ENCODE measurements at regions not wholly inside any gene's neighbourhood (a gene's known extent, or its start where the extent isn't known, plus 50 kb on each side); places are given as distances from the start of the nearest gene placed in this dataset.
"Not testable (repeated sequence)": the region's sequence is repeated elsewhere in the genome, so short reads cannot be mapped to it uniquely, and the experiment has no call there.

DNA sequence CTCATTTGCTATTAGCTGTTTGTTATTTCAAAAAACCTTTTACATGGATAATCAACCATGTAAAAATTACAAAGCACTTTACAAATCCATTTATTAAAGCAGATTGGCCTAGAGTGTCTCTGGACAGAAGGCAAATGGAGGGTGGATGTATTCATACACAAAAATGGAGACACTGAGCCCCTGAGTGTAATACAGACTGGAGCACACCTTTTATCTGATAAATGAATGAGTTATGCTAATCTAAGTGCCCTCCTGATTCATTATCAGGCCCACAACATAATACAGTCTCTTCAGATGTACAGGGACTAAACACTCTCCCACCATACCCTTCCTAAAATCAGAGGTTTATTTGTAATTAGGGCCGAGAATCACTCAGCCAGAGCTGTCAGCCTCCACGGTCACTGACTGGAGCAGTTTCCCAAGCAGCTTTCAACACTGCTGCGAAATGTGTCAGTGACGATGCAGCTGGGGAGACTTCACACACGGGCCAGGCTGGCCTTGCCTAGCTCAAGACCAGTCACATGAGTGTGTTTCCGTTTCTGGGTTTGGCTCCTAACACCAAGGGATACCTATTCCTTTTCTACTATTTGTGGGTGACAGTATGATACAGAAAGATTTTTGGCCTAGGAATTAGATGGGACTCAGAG, 271.8 kb downstream of the ZIC1 start:
- FAIRE-seq (no peak), DNase-seq (ENCODE audit: insufficient read length) (no peak)
- TF ChIP-seq TAF1 (IDR thresholded peaks at IDR 0.05; ENCODE audit: borderline replicate concordance, low read depth, low read length): no peak

DNA sequence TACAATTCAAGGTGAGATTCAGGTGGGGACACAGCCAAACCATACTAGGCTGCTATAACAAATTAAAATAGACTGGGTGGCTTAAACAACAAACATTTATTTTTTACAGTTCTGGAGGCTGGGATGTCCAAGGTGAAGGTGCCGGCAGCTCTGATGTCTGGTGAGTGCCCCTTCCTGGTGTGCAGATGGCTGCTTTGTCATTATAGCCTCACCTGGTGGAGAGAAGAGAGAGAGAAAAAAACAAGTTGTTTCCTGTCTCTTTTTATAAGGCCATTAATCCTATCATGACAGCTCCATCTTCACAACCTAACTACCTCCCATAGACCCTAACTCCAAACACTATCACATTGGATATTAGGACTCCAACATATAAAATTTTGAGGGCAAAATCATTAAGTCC, 279.7 kb downstream of the ZIC1 start:
- FAIRE-seq (no peak), DNase-seq (ENCODE audit: insufficient read length) (no peak)
- TF ChIP-seq POLR2A (IDR thresholded peaks at IDR 0.05; ENCODE audit: low read depth, low read length) (no peak), POLR2AphosphoS5 (IDR thresholded peaks at IDR 0.05; ENCODE audit: low read depth, low read length) (no peak), TAF1 (IDR thresholded peaks at IDR 0.05; ENCODE audit: borderline replicate concordance, low read depth, low read length) (no peak)

DNA sequence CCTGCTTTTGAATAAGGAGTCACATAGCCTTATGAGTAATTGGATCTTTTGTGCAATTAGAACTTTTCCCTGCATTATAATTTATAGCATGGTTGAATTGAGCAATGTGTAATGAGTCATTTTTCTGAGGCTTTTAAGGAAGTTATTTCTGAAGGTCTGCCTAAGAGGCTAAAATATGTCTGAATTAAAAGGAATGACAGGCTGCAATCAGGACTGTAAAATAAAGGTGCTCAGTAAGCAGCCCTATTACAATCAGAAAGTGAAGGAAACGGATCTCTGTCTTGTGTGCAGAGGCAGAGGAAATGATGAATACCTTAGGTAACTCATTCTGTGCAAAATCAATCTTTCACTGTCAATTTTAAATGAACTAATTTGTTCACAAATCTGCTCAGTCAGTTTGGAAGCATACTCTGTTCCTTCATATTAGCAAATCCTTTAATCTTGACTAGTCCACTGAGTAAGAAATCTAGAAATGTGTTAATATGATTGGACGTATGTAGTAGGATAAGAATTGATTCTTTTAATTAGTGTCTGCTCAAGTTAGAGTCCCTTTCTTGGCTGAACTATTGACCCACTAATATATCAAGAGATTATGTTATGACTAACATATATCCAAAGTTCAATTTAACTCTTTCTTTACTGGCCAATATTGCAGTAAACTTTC, 290.1 kb downstream of the ZIC1 start:
- no peak for FAIRE-seq
- TF ChIP-seq POLR2AphosphoS5 (IDR thresholded peaks at IDR 0.05; ENCODE audit: low read depth, low read length) (no peak), POLR2A (IDR thresholded peaks at IDR 0.05; ENCODE audit: low read depth, low read length) (no peak), TAF1 (IDR thresholded peaks at IDR 0.05; ENCODE audit: borderline replicate concordance, low read depth, low read length) (no peak)
- DNase-seq (ENCODE audit: insufficient read length): no peak

DNA sequence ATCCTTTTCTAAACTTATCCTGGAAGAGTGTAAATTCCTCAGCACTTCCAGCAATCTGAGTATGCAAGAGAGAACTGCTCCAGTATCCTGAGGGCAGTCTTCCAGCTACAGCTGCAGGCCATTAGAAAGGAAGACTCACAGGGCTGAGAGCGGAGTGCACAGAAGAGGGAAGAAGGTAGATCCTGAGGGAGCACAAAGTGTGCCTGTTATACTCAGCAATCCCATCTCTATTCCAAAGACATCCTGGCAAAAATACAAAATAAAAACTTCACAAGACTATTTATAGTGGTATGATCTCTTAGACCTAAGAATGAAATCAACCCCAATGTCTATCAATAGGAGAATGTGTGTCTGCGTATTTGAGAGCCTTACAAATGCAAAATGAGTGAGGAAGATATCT, 292.0 kb downstream of the ZIC1 start:
- no peak for DNase-seq (ENCODE audit: insufficient read length)
- no peak for FAIRE-seq
- TF ChIP-seq TAF1 (IDR thresholded peaks at IDR 0.05; ENCODE audit: borderline replicate concordance, low read depth, low read length) (no peak), POLR2A (IDR thresholded peaks at IDR 0.05; ENCODE audit: low read depth, low read length) (no peak)

- DNase-seq (ENCODE audit: insufficient read length) (no peak), FAIRE-seq (no peak)
- TF ChIP-seq POLR2A (IDR thresholded peaks at IDR 0.05; ENCODE audit: low read depth, low read length) (no peak), POLR2AphosphoS5 (IDR thresholded peaks at IDR 0.05; ENCODE audit: low read depth, low read length) (no peak), TAF1 (IDR thresholded peaks at IDR 0.05; ENCODE audit: borderline replicate concordance, low read depth, low read length) (no peak)
These were observed 293.3 kb downstream of the ZIC1 start for GRCh38 chr3:147702509-147702908.

DNA sequence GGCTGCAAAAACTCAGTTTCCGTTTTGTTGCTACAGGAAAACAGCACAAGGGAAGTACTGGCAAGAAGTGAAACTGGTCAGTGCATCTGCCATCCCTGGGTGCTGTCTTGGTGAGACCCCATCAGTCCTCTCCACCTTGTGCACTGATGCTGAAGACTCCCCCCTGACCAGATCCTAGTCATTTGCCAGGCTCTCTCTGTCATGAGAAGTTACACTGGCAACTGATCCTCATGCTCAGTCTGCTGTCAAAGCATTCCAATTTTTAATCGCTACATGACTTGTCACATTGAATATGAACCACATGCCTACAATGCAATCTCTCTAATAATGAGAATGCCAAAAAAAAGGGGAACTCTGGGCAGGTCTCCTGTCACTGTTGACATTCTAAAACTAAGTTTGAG, 296.5 kb downstream of the ZIC1 start:
- TF ChIP-seq TAF1 (IDR thresholded peaks at IDR 0.05; ENCODE audit: borderline replicate concordance, low read depth, low read length) (no peak), POLR2A (IDR thresholded peaks at IDR 0.05; ENCODE audit: low read depth, low read length) (no peak), POLR2AphosphoS5 (IDR thresholded peaks at IDR 0.05; ENCODE audit: low read depth, low read length) (no peak)
- FAIRE-seq: no peak
- DNase-seq (ENCODE audit: insufficient read length): no peak

GRCh38 chr3:147710753-147711152, 301.6 kb downstream of the ZIC1 start:
- not testable (repeated sequence) for DNase-seq (ENCODE audit: insufficient read length); FAIRE-seq

- FAIRE-seq (no peak), DNase-seq (ENCODE audit: insufficient read length) (no peak)
- no peak for TF ChIP-seq POLR2AphosphoS5 (IDR thresholded peaks at IDR 0.05; ENCODE audit: low read depth, low read length)
- TF ChIP-seq TAF1 (IDR thresholded peaks at IDR 0.05; ENCODE audit: borderline replicate concordance, low read depth, low read length): no peak
- no peak for TF ChIP-seq POLR2A (IDR thresholded peaks at IDR 0.05; ENCODE audit: low read depth, low read length)
These were observed 303.2 kb downstream of the ZIC1 start for GRCh38 chr3:147712357-147712756.

DNA sequence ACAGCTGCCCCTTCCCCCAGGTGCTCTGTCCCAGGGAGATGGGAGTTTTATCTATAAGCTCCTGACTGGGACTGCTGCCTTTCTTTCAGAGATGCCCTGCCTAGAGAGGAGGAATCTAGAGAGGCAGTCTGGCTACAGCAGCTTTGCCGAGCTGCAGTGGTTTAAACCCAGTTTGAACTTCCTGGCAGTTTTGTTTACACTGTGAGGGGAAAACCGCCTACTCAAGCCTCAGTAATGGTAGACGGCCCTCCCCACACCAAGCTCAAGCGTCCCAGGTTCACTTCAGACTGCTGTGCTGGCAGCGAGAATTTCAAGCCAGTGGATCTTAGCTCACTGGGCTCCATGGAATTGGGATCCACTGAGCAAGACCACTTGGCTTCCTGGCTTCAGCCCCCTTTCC, 303.6 kb downstream of the ZIC1 start:
- DNase-seq (ENCODE audit: insufficient read length); FAIRE-seq: not testable (repeated sequence)

GRCh38 chr3:147713234-147714133, 304.3 kb downstream of the ZIC1 start:
- DNase-seq (ENCODE audit: insufficient read length) (no peak), FAIRE-seq (no peak)
- no peak for TF ChIP-seq TAF1 (IDR thresholded peaks at IDR 0.05; ENCODE audit: borderline replicate concordance, low read depth, low read length)
- no peak for TF ChIP-seq POLR2AphosphoS5 (IDR thresholded peaks at IDR 0.05; ENCODE audit: low read depth, low read length)
- no peak for TF ChIP-seq POLR2A (IDR thresholded peaks at IDR 0.05; ENCODE audit: low read depth, low read length)

GRCh38 chr3:147729641-147730040, 320.5 kb downstream of the ZIC1 start:
- FAIRE-seq: no peak
- DNase-seq (ENCODE audit: insufficient read length): no peak
- TF ChIP-seq POLR2AphosphoS5 (IDR thresholded peaks at IDR 0.05; ENCODE audit: low read depth, low read length) (no peak), TAF1 (IDR thresholded peaks at IDR 0.05; ENCODE audit: borderline replicate concordance, low read depth, low read length) (no peak), POLR2A (IDR thresholded peaks at IDR 0.05; ENCODE audit: low read depth, low read length) (no peak)

- TF ChIP-seq TAF1 (IDR thresholded peaks at IDR 0.05; ENCODE audit: borderline replicate concordance, low read depth, low read length): no peak
- TF ChIP-seq POLR2AphosphoS5 (IDR thresholded peaks at IDR 0.05; ENCODE audit: low read depth, low read length): no peak
- no peak for TF ChIP-seq POLR2A (IDR thresholded peaks at IDR 0.05; ENCODE audit: low read depth, low read length)
- FAIRE-seq (no peak), DNase-seq (ENCODE audit: insufficient read length) (no peak)
These were observed 321.1 kb downstream of the ZIC1 start for GRCh38 chr3:147730284-147730683.
